Stimulated activated CD4-positive, alpha-beta T cell treated with anti-CD3 and anti-CD28 coated beads, Interleukin-4, amount 100 ng/mL, for 4 hours (primary cell): ENCODE measurements at regions not wholly inside any gene's neighbourhood (a gene's known extent, or its start where the extent isn't known, plus 50 kb on each side); places are given as distances from the start of the nearest gene placed in this dataset.
"Not testable (repeated sequence)": the region's sequence is repeated elsewhere in the genome, so short reads cannot be mapped to it uniquely, and the experiment has no call there.

Experiments used
- DNase-seq, 2 experiments: peaks; one replicate each; pipeline ENCODE4 v3.0.0-alpha.2; 2020

DNA sequence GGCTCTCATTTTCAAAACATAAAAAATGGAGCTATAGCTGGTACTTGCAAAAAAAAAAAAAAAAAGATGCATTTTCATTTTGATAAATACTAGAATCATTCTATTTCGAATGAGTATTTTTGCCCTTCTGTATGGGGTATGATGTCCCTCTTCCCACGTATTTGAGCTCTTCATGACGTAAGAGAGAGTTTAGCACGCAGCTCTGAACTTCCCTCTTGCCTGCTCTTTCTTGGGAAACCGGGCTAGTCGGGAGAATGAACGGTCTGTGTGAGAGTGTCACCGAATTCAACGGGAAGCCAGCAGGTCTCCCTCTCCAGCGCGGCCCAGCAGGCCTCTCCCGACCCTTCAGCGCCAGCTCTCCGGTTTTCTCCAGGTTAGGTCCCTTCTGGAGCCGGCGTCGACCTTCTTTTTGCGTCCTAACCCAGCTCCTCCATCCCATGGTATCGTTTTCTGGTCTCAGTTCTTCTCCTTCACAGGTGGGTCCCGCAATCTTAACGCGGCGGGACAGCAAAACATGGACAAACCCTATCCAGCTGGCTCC, 159.2 kb upstream of the PITRM1 start:
- DNase-seq, result no peak

DNA sequence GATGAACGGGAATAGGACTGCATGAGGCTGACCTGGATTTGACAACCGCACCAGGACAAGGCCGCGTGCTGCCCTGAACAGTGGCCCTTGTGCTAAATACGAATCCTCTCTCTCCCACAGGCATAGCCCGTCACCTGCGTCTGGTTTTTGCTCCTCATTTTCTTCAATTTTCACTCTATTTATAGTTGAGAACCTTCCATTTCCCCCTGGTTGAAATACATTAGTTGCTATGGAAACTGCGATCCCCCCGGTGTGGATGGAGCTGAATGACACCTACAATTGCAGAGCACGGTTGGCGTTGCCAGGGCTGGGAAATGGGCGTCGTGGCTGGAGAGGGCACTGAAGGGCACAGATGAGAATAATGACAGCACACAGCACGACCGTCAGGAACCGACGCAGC, 158.6 kb upstream of the PITRM1 start:
- no peak for DNase-seq

DNA sequence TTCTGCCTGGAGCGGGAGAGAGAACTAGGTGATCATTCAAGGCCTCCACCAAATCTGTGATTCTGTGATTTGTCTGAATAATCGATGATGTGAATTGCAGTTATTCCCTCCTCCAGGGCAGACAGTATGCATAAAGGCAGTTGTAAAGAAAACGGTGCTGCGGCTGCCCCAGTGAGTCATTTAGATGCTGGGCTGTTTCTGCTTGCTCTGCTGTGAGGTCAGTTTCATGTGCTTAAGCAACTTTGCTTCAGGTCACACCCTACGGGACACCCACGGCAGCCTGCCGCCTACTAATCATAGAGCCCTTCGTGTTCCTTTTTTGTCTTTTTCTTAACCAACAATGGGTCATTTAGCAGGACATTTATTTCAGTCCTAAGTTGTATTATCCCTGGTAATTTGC, 158.1 kb upstream of the PITRM1 start:
- DNase-seq, result no peak

DNA sequence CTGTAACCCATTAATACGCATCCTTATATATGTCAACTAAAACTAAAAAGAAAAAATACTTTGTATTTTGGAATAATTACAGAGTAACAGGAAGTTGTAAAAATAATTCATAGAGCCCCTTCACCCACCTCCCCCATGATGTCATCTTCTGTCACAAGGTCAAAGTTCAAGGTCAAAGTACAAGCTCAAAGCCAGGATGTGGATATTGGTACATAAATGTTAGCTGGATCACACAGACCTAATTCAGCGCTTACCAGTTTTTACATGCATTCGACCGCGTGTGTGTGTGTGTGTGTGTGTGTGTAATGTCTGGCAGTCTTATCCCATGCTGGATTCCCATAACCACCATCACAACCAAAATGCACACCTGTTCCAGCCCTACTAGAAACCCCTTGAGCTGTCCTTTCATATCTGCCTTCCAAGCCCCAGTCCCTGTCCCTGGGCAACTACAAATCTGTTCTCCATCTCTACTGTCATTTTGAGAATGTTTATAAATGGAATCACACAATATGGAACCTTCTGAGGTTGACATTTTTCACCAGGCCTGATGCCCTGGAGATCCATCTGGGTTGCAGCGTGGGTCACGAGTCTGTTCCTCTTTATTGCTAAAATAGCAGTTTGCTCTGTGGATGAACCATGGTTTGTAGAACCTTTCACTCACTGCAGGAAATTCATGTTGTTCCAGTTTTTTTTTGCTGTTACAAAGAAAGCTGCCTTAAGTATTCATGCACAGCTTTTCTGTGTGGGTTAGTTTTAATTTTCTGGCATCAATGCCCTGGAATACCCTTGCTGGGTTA, 153.6 kb upstream of the PITRM1 start:
- DNase-seq, result no peak

DNA sequence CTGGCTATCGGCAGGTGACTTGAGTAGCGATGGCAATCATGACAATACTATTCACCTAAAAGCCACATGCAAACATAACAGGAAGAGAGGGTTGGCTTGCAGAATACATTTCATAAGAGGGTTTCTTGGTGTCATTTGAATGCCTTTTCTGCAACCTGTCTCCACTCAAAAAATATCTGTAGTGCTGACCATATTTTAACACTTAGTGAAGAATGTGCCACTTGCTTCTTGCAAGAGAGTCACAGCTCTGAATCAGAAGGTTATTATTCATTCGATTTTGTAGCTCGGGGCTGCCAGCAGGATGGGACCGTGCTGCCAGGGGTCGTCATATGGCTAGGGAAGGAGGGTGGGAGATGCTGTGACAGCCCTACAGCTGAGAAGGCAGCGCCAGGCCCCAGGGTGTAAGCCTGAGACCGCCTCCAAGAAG, 152.0 kb upstream of the PITRM1 start:
- DNase-seq, result no peak

DNA sequence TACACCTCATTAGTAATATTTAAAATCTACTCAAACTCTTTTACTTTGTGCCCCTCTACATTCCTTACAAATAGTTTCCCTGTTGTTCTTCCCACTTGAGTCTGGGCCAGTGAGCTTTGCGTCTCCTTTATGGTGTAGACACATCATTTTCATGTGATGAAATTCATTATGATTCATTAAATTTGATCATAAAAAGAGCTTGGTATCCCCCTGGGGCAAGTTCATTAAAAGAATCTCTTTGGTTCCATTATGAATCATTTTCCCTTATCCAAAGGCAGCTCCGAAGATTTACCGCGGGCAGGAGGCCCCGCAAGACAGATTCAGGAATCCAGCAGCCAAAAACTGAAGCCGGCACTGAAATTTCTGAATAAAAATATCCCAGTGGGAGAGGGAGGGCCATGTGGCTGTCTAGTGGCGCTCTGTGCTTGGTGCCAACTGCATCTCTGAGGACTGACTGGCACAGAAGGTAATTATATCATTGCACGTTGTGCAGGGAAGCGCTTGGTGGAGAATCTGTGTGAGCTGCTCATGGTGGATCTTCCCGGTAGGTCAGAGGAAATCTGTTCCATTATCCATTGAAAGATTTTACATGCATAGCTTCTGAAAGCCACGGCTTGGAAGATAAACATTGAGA, 151.4 kb upstream of the PITRM1 start:
- DNase-seq, result no peak

DNA sequence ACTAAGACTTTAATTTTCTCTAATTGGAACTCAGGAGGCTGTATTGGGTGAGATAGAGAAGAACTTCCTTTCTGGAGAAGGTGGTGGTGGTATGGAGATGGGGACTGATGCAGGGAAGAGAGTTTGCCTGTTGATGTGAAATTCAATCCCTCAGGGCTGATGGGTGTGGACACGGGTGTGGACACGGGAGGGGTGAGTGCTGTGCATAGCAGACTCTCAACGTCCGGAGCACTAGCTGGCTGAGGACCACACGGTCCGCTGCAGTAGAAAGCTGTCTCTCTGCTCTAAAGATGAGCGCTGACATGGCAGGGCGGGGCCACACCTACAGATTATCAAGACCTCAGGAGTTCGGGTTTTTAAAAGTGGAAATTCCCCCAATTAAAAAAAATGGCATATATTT, 148.5 kb upstream of the PITRM1 start:
- no peak for DNase-seq

DNA sequence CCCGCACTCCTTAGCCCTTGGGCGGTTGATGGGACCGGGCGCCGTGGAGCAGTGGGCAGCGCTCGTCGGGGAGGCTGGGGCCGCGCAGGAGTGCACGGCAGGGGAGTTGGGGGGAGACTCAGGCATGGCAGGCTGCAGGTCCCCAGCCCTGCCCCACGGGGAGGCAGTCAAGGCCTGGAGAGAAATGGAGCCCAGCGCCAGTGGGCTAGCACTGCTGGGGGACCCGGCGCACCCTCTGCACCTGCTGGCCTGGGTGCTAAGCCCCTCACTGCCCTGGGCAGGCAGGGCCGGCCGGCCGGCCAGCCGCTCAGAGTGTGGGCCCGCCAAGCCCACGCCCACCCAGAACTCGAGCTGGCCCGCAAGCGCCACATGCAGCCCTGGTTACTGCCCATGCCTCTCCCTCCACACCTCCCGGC, 147.2 kb upstream of the PITRM1 start:
- no peak for DNase-seq

DNA sequence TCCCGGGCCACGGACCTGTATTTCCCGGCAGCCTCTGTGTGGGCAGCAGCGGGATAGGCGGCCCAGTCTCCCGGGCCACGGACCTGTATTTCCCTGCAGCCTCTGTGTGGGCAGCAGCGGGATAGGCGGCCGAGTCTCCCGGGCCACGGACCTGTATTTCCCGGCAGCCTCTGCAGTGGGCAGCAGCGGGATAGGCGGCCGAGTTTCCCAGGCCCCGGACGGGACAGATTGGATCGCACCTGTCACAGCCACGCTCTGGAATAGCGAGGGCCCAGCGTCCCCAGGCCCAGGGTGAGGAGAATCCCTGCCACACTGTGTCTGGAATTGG, 145.9 kb upstream of the PITRM1 start:
- DNase-seq, result not testable (repeated sequence)

DNA sequence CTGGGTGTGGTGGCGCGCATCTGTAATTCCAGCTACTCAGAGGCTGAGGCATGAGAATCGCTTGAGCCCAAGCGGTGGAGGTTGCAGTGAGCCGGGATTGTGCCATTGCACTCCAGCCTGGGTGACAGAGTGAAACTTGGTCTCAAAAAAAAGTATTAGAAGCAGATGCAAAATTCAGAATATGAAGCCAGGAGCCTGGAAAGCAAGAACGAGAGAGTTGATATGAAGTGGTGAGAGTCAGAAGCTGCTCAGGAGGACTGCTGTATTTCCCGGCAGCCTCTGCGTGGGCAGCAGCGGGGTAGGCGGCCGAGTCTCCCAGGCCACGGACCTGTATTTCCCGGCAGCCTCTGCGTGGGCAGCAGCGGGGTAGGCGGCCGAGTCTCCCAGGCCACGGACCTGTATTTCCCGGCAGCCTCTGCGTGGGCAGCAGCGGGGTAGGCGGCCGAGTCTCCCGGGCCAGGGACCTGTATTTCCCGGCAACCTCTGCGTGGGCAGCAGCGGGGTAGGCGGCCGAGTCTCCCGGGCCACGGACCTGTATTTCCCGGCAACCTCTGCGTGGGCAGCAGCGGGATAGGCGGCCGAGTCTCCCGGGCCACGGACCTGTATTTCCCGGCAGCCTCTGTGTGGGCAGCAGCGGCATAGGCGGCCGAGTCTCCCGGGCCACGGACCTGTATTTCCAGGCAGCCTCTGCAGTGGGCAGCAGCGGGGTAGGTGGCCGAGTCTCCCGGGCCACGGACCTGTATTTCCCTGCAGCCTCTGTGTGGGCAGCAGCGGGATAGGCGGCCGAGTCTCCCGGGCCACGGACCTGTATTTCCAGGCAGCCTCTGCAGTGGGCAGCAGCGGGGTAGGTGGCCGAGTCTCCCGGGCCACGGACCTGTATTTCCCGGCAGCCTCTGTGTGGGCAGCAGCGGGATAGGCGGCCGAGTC, 145.2 kb upstream of the PITRM1 start:
- not testable (repeated sequence) for DNase-seq

DNA sequence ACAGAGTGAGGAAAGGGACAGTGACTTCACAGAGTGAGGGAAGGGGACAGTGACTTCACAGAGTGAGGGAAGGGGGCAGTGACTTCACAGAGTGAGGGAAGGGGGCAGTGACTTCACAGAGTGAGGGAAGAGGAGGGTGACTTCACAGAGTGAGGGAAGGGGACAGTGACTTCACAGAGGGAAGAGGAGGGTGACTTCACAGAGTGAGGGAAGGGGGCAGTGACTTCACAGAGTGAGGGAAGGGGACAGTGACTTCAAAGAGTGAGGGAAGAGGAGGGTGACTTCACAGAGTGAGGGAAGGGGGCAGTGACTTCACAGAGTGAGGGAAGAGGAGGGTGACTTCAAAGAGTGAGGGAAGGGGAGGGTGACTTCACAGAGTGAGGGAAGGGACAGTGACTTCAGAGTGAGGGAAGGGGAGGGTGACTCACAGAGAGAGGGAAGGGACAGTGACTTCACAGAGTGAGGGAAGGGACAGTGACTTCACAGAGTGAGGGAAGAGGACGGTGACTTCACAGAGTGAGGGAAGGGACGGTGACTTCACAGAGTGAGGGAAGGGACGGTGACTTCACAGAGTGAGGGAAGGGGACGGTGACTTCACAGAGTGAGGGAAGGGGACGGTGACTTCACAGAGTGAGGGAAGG, 142.0 kb upstream of the PITRM1 start:
- DNase-seq, result peak in 1 of 2 experiments; percentile 38

DNA sequence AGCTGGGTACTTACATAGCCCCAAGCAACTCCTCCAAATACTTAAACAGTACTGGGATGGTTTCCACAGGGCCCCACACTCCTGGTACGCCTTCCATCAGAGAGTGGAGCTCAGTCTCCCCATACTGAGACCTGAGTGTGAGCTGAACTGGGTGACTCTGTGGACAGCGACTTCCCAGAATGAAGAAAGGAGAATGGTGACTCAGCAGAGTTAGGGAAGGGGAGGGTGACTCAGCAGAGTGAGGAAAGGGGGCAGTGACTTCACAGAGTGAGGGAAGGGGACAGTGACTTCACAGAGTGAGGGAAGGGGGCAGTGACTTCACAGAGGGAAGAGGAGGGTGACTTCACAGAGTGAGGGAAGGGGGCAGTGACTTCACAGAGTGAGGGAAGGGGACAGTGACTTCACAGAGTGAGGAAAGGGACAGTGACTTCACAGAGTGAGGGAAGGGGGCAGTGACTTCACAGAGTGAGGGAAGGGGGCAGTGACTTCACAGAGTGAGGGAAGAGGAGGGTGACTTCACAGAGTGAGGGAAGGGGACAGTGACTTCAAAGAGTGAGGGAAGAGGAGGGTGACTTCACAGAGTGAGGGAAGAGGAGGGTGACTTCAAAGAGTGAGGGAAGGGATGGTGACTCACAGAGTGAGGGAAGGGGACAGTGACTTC, 141.3 kb upstream of the PITRM1 start:
- peak in 1 of 2 experiments; percentile 31 for DNase-seq

DNA sequence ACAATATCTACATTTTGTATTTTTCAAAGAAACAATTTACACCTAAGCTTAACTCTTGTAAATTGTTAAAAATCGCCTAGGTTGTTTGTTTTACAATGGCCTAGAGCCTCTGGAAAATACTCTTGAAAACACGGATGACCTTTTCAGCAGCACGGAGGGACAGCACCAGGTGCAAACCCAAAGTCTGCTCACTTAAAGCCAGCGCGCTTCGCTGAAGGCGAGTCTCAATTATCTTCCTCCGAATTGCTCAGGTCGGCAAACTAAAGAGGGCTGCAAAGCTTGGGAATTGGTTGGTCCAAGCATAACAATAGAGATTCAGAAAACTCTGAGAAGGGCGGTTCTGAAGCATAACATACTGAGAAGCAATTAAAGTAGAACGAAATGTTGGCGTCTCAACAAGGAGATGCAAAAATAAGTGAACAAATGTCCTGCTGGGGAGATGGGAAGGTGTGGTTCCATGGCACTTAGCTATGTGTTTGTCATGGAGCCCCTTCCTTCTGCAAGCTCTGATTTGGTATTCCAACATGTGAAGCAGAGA, 139.9 kb upstream of the PITRM1 start:
- DNase-seq, result no peak

DNA sequence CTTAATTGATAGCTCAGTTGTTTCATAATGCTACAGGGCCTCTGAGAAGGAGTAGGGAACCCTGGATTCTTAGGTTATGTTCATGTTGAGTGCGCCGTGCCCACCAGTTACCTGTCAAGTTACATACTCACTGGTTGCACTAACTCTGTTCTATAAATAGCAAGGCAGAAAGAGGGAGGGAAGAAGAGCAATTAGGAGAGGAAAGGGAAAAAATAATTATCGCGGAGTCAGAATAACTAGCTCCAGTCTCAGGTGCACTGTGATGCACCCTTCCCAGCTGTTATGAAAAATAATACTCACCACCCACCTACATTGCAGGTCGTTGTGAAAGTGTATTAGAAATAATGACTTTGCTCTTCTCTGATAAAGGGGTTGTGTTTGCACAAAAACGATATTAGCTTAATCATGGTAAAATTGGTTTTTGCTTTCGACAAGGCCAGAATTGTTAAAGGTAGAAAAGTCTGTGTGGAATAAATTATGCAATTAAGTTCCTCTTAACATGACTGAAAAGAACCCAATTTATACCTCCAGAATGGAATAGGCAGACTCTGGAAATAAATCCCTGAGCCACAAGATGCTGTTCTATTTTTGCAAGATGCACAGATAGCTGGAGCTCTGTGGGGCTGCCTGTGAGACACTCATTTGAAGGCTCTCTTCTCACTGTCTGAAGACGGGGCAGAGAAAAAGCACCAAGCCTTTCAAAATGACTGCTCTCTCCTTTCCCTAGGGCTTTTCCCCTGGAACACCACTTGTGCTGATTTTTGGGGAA, 137.6 kb upstream of the PITRM1 start:
- DNase-seq, result no peak

DNA sequence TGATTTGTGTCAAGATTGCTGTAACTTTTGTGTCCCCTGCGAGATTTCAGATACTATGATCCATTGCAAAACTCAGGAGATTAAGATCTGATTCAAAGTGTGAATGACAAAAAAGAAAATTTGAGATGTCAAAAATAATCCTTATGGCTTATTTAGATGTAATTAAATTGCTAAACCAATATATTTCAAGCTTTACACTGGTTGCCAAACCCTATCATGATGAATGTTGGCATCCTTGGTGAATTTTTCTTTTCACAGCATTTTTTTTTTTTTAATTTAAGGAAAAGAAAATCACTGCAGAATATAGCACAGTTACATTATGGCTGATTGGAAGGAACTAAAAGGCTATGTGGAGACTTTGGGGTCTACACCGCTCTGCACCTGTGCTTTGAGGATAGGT, 133.5 kb upstream of the PITRM1 start:
- no peak for DNase-seq

DNA sequence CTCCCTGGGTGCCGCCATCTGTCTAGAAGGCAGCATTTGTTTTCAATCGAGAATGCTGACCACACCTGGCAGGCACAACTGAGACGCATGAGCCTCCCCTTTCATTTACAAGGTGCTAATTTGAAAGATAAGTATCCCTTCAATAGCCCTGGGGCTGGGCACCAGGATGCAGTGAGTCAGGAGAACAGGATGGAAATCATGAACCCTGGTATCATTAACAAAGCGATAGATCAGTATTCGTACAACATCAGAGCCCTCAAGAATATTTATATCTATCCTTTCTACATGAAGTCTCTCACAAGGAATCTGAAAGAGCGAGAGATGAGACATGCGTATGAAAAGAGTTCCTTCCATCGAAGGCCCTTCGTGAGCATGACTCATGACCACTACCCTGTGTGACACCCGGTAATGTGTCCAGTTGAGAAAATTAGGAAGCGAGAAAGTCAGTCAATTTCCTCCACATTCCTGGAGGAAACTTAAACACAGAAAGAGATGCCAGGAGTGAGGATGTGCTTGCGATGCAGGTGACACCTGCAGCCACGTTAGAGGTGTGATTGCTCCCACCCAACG, 123.1 kb upstream of the PITRM1 start:
- no peak for DNase-seq

DNA sequence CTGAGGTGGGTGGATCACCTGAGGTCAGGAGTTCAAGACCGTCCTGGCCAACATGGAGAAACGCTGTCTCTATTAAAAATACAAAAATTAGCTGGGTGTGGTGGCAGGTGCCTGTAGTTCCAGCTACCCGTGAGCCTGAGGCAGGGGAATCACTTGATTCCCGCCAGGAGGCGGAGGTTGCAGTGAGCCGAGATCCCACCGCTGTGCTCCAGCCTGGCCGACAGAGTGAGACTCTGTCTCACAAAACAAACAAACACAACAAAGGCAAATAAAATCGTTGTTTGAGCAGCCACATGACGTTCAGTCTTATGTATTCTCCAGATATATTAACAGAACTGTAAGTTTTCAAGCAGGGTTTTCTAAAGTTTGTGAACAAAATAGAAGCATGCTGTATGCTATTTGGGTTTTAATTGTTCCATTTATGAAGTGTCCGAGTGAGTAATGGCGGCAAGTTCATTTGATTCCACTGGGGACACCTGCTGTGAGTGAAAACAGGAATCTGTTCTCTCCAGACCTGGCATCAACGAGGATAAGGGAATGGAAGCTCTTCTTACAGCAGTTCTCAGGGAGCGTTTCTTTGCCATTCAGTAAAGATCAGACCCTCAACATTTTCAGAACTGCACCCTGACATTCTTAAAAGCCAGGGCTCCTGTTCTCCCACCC, 122.5 kb upstream of the PITRM1 start:
- DNase-seq, result no peak

DNA sequence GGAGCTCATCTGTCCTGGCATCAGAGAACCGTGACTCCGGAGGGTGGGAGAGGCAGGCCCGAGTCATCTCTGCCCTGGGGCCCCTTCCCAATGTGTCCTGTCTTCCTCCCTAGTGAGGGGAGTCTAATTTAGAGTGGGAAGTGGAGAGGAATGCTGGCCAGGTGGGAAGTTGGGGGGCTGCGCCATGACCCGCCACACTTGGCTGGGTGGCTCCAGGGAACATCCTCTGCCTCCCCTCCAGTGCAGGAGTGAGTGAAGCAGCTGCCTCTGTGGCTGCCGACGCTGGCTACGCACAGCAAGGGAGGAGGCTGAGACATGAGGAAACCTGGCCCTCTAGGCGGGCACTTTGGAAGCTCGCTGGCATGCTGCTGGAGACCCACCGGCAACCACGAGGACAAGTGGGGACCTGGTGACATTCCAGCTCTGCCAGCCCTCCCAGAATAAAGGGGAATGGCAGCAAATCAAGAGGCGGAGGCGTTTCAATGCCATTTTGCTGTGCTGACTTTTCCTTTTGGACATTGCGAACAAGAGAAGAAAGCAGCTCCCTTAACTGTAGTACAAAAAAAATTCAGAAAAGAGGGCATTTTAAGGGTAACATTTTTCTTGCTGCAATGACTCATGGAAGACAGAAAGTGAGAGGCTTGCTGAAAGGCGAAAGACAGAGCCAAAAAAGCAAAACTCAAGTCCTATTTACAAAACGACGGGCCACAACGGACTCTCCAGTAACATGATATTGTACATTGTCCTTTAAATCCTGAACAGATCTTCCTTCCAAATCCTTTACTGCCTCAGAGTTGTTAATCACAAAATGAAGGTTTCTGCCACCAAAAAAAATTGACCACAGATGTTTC, 121.2 kb upstream of the PITRM1 start:
- no peak for DNase-seq

DNA sequence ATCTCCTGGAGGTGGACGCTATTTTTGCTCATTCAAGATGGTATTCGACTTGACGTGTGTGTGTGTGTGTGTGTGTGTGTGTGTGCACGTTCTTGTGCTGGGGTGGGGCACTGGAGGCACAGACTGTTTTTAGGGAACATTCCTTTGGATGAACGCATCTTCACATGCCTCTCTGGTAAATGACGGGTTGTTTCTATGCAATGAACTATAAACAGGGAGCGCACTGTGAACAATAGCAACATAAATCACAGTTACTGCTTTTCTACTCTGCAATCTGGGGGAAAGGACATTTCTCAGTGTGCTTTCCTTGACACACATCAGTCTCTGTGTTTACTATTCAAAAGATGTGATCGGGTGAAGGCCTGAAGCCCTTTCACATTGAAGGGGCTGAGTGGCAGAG, 120.1 kb upstream of the PITRM1 start:
- DNase-seq, result no peak
